ENCODE measurements at regions not wholly inside any gene's neighbourhood (a gene's known extent, or its start where the extent isn't known, plus 50 kb on each side); places are given as distances from the start of the nearest gene placed in this dataset.

- H2AFZ ChIP-seq (ENCODE audit: control insufficient read depth, low read depth, low read length) = no peak overlapping the region
- POLR2A ChIA-PET = interaction anchor here (0.5 kb wide), 1 partner anchor 58 kb away, joined by 5 read pairs; no protein-coding TSS in a partner anchor
- H3K4me2 ChIP-seq (ENCODE audit: control insufficient read depth, insufficient read depth) = no peak overlapping the region
- intact Hi-C loops (cut with micrococcal nuclease; ENCODE audit: unreplicated experiment) (no loop called here), in situ Hi-C loops (cut with MboI) (no loop called here)
- CTCF ChIA-PET = no interaction called here
- no peaks in the 10 kb centered on the region for H3K9me3 ChIP-seq (replicated peaks; ENCODE audit: control insufficient read depth, insufficient read depth, low read length)
- no peak overlapping the region for H3K27ac ChIP-seq (ENCODE audit: control insufficient read depth, insufficient read depth)
- no TSS peak for BruUV-seq (replicated peaks)
- no peak for TF ChIP-seq NFYB (IDR thresholded peaks at IDR 0.05; ENCODE audit: insufficient read depth, low read depth, low read length)
- TF ChIP-seq STAT3 (IDR thresholded peaks at IDR 0.05; ENCODE audit: low read depth, low read length) = no peak
- TF ChIP-seq KLF5 (IDR thresholded peaks at IDR 0.05; ENCODE audit: partially characterized antibody) = no peak
- TF ChIP-seq RFX5 (IDR thresholded peaks at IDR 0.05; ENCODE audit: low read depth, low read length) = no peak
- no peak for TF ChIP-seq NBN (IDR thresholded peaks at IDR 0.05)
- TF ChIP-seq BCL11A (IDR thresholded peaks at IDR 0.05; ENCODE audit: low read depth, low read length) = no peak
- no peak for ATAC-seq
- FAIRE-seq = no peak
- no peaks in the 10 kb centered on the region for H4K20me1 ChIP-seq (ENCODE audit: control insufficient read depth, insufficient read depth)
- no peaks in the 10 kb centered on the region for H3K36me3 ChIP-seq (ENCODE audit: control insufficient read depth in 2 of 2, insufficient read depth in 2 of 2, low read length in 1 of 2)
- H3K4me3 ChIP-seq = no peak overlapping the region
- DNase-seq (ENCODE audit: low read depth, low spot score) = no peak
- H3K4me1 ChIP-seq (ENCODE audit: control insufficient read depth, insufficient read depth, low read length) = no peaks in the 10 kb centered on the region
- RAD21 ChIA-PET (ENCODE audit: unreplicated experiment) = no interaction called here
- H3K79me2 ChIP-seq (ENCODE audit: control insufficient read depth, insufficient read depth, low read length) = no peaks in the 10 kb centered on the region
- no peaks in the 10 kb centered on the region for H3K27me3 ChIP-seq (replicated peaks in 1 of 2; ENCODE audit: control insufficient read depth in 2 of 2, insufficient read depth in 2 of 2, low read length in 1 of 2)
- no peak overlapping the region for H3K9ac ChIP-seq (ENCODE audit: control insufficient read depth, insufficient read depth, low read length)
- SMC1A ChIA-PET (ENCODE audit: uncharacterized antibody, unreplicated experiment) = no interaction called here
- 29% methylated on average over 3 of the region's 3 CpGs for WGBS (ENCODE audit: insufficient coverage, insufficient replicate concordance, low lambda C conversion rate, missing lambda C conversion rate)
These were observed 525.3 kb upstream of the CELF2 start for GRCh38 chr10:10492420-10492819.

- intact Hi-C loops (cut with micrococcal nuclease; ENCODE audit: unreplicated experiment) = no loop called here
- ChIA-PET RAD21 (ENCODE audit: unreplicated experiment) (no interaction called here), SMC1A (ENCODE audit: uncharacterized antibody, unreplicated experiment) (no interaction called here), POLR2A (no interaction called here), CTCF (no interaction called here)
- no peak for ATAC-seq
- no peak for DNase-seq (ENCODE audit: low read depth, low spot score)
- no peak overlapping the region for H2AFZ ChIP-seq (ENCODE audit: control insufficient read depth, low read depth, low read length)
- H3K79me2 ChIP-seq (ENCODE audit: control insufficient read depth, insufficient read depth, low read length) = no peaks in the 10 kb centered on the region
- no TSS peak for BruUV-seq (replicated peaks)
- in situ Hi-C loops (cut with MboI) = no loop called here
- 10% methylated on average over 4 of the region's 4 CpGs for WGBS (ENCODE audit: insufficient coverage, insufficient replicate concordance, low lambda C conversion rate, missing lambda C conversion rate)
- H3K9me3 ChIP-seq (replicated peaks; ENCODE audit: control insufficient read depth, insufficient read depth, low read length) = no peaks in the 10 kb centered on the region
- H3K4me3 ChIP-seq = no peak overlapping the region
- H3K27ac ChIP-seq (ENCODE audit: control insufficient read depth, insufficient read depth) = no peak overlapping the region
- no peak overlapping the region for H3K4me2 ChIP-seq (ENCODE audit: control insufficient read depth, insufficient read depth)
- FAIRE-seq = no peak
- no peaks in the 10 kb centered on the region for H3K36me3 ChIP-seq (ENCODE audit: control insufficient read depth in 2 of 2, insufficient read depth in 2 of 2, low read length in 1 of 2)
- H4K20me1 ChIP-seq (ENCODE audit: control insufficient read depth, insufficient read depth) = no peaks in the 10 kb centered on the region
- H3K27me3 ChIP-seq (replicated peaks in 1 of 2; ENCODE audit: control insufficient read depth in 2 of 2, insufficient read depth in 2 of 2, low read length in 1 of 2) = no peaks in the 10 kb centered on the region
- no peaks in the 10 kb centered on the region for H3K4me1 ChIP-seq (ENCODE audit: control insufficient read depth, insufficient read depth, low read length)
- H3K9ac ChIP-seq (ENCODE audit: control insufficient read depth, insufficient read depth, low read length) = no peak overlapping the region
- no peak for TF ChIP-seq CUX1 (IDR thresholded peaks at IDR 0.05; ENCODE audit: insufficient replicate concordance, low read depth, low read length)
- TF ChIP-seq SP1 (IDR thresholded peaks at IDR 0.05; ENCODE audit: low read depth, low read length) = no peak
- no peak for TF ChIP-seq IKZF2 (IDR thresholded peaks at IDR 0.05)
- TF ChIP-seq TCF3 (IDR thresholded peaks at IDR 0.05; ENCODE audit: borderline replicate concordance, insufficient read depth, low read depth, low read length) = no peak
- no peak for TF ChIP-seq USF1 (IDR thresholded peaks at IDR 0.05; ENCODE audit: borderline replicate concordance, extremely low read length, insufficient read depth, low read depth, low read length)
- TF ChIP-seq SUPT20H (IDR thresholded peaks at IDR 0.05; ENCODE audit: borderline replicate concordance, control insufficient read depth, low read depth, low read length) = no peak
- no peak for TF ChIP-seq STAT3 (IDR thresholded peaks at IDR 0.05; ENCODE audit: low read depth, low read length)
- no peak for TF ChIP-seq ATF7 (IDR thresholded peaks at IDR 0.05; ENCODE audit: low read depth)
- no peak for TF ChIP-seq HDAC2 (IDR thresholded peaks at IDR 0.05)
These were observed 523.8 kb upstream of the CELF2 start for GRCh38 chr10:10493833-10494232.
